GM23338 (cell line): ENCODE measurements at regions not wholly inside any gene's neighbourhood (a gene's known extent, or its start where the extent isn't known, plus 50 kb on each side); places are given as distances from the start of the nearest gene placed in this dataset.

Source experiments
- EZH2phosphoT487 ChIP-seq: fragments of 200-600 bp; sonication (generic); IDR thresholded peaks from one replicate; pipeline ENCODE4 v1.8.1; 2018; ENCODE audit warnings: antibody characterized with exemption; ENCODE audit not compliant: unreplicated experiment
- REST ChIP-seq: IDR thresholded peaks from one replicate; pipeline ENCODE4 v1.6.1; 2018; ENCODE audit warnings: antibody characterized with exemption; ENCODE audit not compliant: unreplicated experiment
- ZNF114 ChIP-seq: fragments of 250-450 bp; sonication (Bioruptor Pico); IDR thresholded peaks from 2 replicates; pipeline ENCODE4 v1.5.0; 2020; ENCODE audit warnings: mild to moderate bottlenecking, moderate library complexity
- TF ChIP-seq, protein P1 (sequence below), 2 experiments: fragments of 200-600 bp in 1 of 2; sonication (generic) in 1 of 2; conservative IDR thresholded peaks; 2 replicates each; pipeline versions ENCODE4 v1.5.1 to v1.6.1; 2016 to 2017; ENCODE audit warnings: antibody characterized with exemption in 2 of 2, low read depth in 2 of 2, mild to moderate bottlenecking in 2 of 2, moderate library complexity in 1 of 2

GRCh38 chr17:33474789-33475188 is 181.7 kb upstream of the ASIC2 start:
- TF ChIP-seq ZNF114 (CRISPR knock-in tag) (no peak), REST (no peak), EZH2phosphoT487 (no peak)
- TF ChIP-seq, protein P1, sequence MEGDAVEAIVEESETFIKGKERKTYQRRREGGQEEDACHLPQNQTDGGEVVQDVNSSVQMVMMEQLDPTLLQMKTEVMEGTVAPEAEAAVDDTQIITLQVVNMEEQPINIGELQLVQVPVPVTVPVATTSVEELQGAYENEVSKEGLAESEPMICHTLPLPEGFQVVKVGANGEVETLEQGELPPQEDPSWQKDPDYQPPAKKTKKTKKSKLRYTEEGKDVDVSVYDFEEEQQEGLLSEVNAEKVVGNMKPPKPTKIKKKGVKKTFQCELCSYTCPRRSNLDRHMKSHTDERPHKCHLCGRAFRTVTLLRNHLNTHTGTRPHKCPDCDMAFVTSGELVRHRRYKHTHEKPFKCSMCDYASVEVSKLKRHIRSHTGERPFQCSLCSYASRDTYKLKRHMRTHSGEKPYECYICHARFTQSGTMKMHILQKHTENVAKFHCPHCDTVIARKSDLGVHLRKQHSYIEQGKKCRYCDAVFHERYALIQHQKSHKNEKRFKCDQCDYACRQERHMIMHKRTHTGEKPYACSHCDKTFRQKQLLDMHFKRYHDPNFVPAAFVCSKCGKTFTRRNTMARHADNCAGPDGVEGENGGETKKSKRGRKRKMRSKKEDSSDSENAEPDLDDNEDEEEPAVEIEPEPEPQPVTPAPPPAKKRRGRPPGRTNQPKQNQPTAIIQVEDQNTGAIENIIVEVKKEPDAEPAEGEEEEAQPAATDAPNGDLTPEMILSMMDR (conservative IDR thresholded peaks at IDR 0.05; ENCODE audit: low read depth in 2 of 2), result no peak
